ENCODE measurements at regions not wholly inside any gene's neighbourhood (a gene's known extent, or its start where the extent isn't known, plus 50 kb on each side); places are given as distances from the start of the nearest gene placed in this dataset.
A peak's percentile ranks its signal among the peaks of the same experiment; 100 is the strongest.
"Not testable (repeated sequence)": the region's sequence is repeated elsewhere in the genome, so short reads cannot be mapped to it uniquely, and the experiment has no call there.

DNA sequence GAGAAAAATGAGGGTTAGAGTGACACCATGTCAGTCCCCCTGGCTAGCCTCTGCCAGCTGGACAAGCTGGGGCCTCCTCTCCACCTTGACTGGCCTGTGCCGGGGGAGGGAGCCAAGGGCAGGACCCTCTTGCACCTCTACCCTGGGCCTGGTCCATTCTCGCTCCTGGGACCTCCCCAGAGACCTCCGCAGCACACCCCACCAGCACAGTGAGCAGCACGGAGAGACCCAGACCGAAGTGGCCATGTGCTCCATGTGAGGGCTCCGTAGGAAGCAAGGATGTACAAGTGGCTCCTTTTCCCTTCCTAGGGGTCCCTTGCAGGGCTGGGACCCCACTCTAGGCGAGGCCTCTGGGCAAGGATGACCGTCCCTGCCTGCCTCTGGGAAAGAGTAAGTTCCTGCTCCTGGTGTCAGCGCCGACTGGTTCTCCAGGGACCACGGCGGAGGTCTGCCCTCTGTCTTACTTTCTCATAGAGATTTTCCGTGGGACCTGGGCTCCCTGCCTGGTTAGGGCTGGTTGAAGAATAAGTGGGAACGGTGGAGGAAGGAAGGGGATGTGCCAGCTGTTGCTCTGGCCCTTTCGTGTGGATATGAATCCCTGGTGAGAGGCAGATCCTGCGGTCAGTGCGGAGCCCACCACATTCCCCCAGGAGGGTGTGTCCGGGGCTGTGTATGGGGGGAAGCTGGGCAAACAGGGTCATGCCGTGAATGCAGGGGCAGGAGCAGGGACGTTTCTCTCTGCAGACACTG, 124.2 kb downstream of the METRNL start:
- ATAC-seq (replicated peaks in 1 of 2) (no peak), DNase-seq (peak in 1 of 2 donors; percentile 3)
- Mint-ChIP-seq H3K27me3 (ENCODE audit: low read depth) (no peaks in the 10 kb centered on the region), H3K27ac (no peak overlapping the region), H3K9me3 (no peaks in the 10 kb centered on the region), H3K4me1 (ENCODE audit: low read depth) (peaks cover 62% of the 10 kb centered on the region), H3K36me3 (ENCODE audit: insufficient read depth in 2 of 2) (no peaks in the 10 kb centered on the region), H3K4me3 (no peak overlapping the region)

DNA sequence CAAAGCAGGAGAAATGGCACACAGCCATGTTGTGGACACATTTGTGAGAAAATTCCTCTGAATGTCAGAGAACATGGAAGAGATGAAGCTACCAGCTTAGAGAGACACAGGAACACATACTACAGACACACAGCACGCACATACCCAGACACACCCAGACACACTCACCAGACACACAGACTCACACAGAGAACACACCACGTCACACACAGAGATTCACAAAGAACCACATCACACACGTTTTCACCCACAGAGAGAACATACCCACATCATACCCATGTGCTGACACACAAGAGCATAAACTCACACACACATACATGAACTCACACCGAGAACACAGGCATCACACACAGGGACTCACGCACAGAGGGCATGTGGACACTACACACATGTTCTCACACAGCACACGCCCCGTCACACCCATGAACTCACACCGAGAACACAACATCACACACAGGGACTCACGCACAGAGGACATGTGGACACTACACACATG, 124.9 kb downstream of the METRNL start:
- no peaks in the 10 kb centered on the region for H3K27me3 Mint-ChIP-seq (ENCODE audit: low read depth)
- no peaks in the 10 kb centered on the region for H3K9me3 Mint-ChIP-seq
- no peak overlapping the region for H3K4me3 Mint-ChIP-seq
- no peak overlapping the region for H3K27ac Mint-ChIP-seq
- no peaks in the 10 kb centered on the region for H3K36me3 Mint-ChIP-seq (ENCODE audit: insufficient read depth in 2 of 2)
- no peak for ATAC-seq (replicated peaks in 1 of 2)
- DNase-seq = peak in 1 of 2 donors; percentile 4
- H3K4me1 Mint-ChIP-seq (ENCODE audit: low read depth) = peaks cover 55% of the 10 kb centered on the region

- not testable (repeated sequence) for H3K27me3 Mint-ChIP-seq (ENCODE audit: low read depth); ATAC-seq (replicated peaks in 1 of 2); H3K4me3 Mint-ChIP-seq; H3K36me3 Mint-ChIP-seq (ENCODE audit: insufficient read depth in 2 of 2); H3K9me3 Mint-ChIP-seq; H3K27ac Mint-ChIP-seq
- peaks cover 49% of the 10 kb centered on the region for H3K4me1 Mint-ChIP-seq (ENCODE audit: low read depth)
- DNase-seq = peak in 1 of 2 donors; percentile 0
Measured at GRCh38 chr17:83204736-83205386, 125.5 kb downstream of the METRNL start.

DNA sequence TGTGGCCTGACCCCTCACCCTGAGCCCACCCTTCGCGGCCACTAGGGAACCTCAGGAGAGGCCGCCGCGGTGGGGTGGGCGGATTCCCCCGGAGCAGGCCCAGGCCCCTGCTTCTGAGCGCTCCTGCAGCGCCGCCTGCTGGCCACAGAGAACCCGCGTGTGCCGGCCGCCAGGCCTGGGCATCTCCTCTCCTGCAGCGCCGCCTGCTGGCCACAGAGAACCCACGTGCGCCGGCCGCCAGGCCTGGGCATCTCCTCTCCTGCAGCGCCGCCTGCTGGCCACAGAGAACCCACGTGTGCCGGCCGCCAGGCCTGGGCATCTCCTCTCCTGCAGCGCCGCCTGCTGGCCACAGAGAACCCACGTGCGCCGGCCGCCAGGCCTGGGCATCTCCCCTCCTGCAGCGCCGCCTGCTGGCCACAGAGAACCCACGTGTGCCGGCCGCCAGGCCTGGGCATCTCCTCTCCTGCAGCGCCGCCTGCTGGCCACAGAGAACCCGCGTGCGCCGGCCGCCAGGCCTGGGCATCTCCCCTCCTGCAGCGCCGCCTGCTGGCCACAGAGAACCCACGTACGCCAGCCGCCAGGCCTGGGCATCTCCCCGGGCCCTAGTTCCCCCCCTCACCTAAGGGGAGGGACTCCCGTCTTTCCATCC, 126.1 kb downstream of the METRNL start:
- not testable (repeated sequence) for H3K9me3 Mint-ChIP-seq; H3K27ac Mint-ChIP-seq; H3K36me3 Mint-ChIP-seq (ENCODE audit: insufficient read depth in 2 of 2); ATAC-seq (replicated peaks in 1 of 2); H3K4me3 Mint-ChIP-seq; H3K27me3 Mint-ChIP-seq (ENCODE audit: low read depth)
- peaks cover 43% of the 10 kb centered on the region for H3K4me1 Mint-ChIP-seq (ENCODE audit: low read depth)
- peak; percentile 76 to 86 for DNase-seq

DNA sequence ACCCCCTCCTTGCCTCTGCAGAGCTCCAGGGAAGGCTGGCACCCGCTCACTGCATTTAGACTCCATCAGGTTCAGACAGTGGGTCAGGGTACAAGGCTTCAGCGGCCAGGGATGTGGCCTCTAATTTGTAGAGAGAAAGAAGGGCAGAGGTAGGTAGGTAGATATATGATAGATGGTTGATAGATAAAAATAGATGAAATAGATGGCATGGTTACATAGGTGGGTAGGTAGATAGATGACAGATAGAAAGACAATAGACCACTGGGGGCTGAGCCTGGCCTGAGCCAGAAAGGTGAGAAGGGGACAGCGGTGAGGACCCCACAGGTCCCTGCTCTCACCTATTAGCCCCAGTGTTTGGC, 126.6 kb downstream of the METRNL start:
- H3K4me3 Mint-ChIP-seq; H3K36me3 Mint-ChIP-seq (ENCODE audit: insufficient read depth in 2 of 2); H3K27me3 Mint-ChIP-seq (ENCODE audit: low read depth); H3K27ac Mint-ChIP-seq; H3K9me3 Mint-ChIP-seq; ATAC-seq (replicated peaks in 1 of 2); DNase-seq: not testable (repeated sequence)
- peaks cover 38% of the 10 kb centered on the region for H3K4me1 Mint-ChIP-seq (ENCODE audit: low read depth)

DNA sequence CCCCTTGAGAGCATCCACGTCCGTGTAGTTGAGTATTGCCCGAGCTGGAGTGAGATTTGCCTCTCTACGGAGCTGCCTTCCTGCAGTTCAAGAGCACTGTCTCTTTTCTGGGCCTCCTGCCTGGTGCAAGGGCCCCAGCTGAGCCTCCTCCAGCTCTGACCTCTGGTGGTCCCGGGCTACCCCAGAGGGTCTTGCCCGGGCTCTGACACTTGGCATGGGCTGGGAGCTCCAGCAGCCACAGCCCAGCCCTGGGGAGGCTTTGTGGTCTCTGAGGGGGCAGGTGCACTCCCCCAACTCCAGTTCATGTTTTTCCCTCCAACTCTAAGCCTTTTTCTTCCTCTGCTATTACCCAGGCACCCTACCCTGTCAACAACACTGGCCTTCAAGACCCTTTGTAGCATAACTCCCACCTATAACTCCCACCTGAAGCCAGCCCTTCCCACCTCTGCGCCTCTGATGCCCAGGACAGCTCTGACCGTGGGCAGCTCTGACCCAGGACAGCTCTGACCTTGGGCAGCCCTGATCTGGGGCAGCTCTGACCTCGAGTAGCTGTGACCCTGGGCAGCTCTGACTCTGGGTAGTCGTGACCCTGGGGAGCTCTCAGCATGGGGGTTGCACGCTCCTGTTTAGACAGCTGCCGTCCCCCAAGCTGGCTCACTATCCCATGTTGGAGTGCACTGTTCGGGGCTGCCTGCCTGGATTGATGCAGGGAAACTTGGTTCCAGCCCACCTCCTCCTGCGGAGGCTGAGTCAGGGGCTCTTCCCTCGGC, 127.6 kb downstream of the METRNL start:
- not testable (repeated sequence) for H3K36me3 Mint-ChIP-seq (ENCODE audit: insufficient read depth in 2 of 2); H3K27ac Mint-ChIP-seq

GRCh38 chr17:83247001-83247400, 167.6 kb downstream of the METRNL start:
- not testable (repeated sequence) for H3K36me3 Mint-ChIP-seq (ENCODE audit: insufficient read depth in 2 of 2); H3K4me3 Mint-ChIP-seq; H3K27ac Mint-ChIP-seq; H3K27me3 Mint-ChIP-seq (ENCODE audit: low read depth); H3K9me3 Mint-ChIP-seq; H3K4me1 Mint-ChIP-seq (ENCODE audit: low read depth)
- ATAC-seq (replicated peaks in 1 of 2) (peak; percentile 64 to 77), DNase-seq (peak; percentile 44 to 75)

More for the DNA sequence above, 127.6 kb downstream of the METRNL start:
- not testable (repeated sequence) for ATAC-seq (replicated peaks in 1 of 2); H3K9me3 Mint-ChIP-seq; H3K4me3 Mint-ChIP-seq; H3K27me3 Mint-ChIP-seq (ENCODE audit: low read depth)
- DNase-seq = peak in 1 of 2 donors; percentile 0
- peaks cover 28% of the 10 kb centered on the region for H3K4me1 Mint-ChIP-seq (ENCODE audit: low read depth)

Measured in activated T-cell treated with anti-CD3 and anti-CD28 coated beads, Interleukin-2, amount 50 U/mL, for 72 hours (primary cell).